ENCODE measurements at regions not wholly inside any gene's neighbourhood (a gene's known extent, or its start where the extent isn't known, plus 50 kb on each side); places are given as distances from the start of the nearest gene placed in this dataset.

DNA sequence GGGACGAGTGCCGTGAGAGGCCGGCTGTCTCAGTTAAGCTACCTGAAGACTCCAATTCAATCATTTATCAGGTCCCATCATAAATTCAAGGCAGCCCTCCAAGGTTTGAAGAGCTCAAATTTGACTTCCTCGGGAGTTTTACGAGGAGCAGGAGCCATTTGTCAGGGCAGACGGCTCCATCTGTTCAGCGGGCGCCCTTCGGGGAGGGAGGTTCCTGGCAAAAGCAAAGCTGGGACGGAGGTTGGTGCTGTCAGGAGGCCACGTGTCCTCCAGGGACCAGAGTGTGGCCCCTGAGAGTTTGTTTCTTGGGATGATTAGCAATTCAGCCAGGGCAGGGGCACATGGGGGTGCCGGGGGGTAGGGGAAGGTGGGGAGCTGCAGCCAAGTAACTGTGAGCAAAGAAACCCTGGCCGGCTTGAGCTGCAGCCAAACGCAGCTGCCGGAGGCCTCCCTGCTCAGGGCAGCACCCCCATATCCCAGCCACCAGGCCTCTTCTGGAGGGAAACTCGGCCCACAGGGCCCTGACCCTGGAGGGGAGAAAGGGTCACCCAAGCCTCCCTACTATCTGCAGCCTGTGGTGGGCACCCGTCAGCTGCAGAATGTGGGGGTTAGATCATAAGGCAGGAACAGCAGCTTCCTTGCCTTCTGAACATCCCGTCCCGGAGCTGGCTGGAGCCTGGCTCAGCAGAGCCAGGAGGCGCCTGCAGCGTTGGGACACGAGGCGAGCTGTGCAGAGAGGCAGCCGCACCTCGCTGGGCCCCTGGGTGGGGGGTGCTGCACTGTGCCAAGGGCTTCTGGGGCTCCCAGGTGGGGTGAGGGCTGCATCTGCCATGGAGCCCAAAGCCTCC is 63.6 kb upstream of the GATA5 start:
- Histone ChIP-seq H3K9me1 (ENCODE audit: insufficient read depth, low read length) (no peaks in the 10 kb centered on the region), H4K5ac (ENCODE audit: low read depth, low read length) (no peak overlapping the region), H3K4ac (ENCODE audit: low read depth, low read length) (no peak overlapping the region), H3K23ac (ENCODE audit: low read depth, low read length) (no peak overlapping the region), H2BK15ac (ENCODE audit: low read depth, low read length) (no peak overlapping the region), H3K79me1 (ENCODE audit: low read depth in 1 of 2, low read length in 2 of 2) (no peaks in the 10 kb centered on the region), H2AFZ (replicated peaks; ENCODE audit: low read length, poor library complexity) (no peak overlapping the region), H3K9ac (ENCODE audit: low read depth, low read length) (no peak overlapping the region), H4K91ac (ENCODE audit: insufficient read depth, low read depth, low read length) (no peak overlapping the region), H2AK5ac (ENCODE audit: low read depth, low read length) (no peak overlapping the region), H3K4me3 (ENCODE audit: insufficient read depth, low read depth, low read length) (no peak overlapping the region), H3K27me3 (ENCODE audit: control insufficient read depth, insufficient read depth, low read length) (peaks cover 40% of the 10 kb centered on the region), H4K20me1 (ENCODE audit: insufficient read depth, low read length) (no peaks in the 10 kb centered on the region), H2BK5ac (ENCODE audit: low read depth, low read length, poor library complexity, severe bottlenecking) (no peak overlapping the region), H3K36me3 (ENCODE audit: control insufficient read depth, insufficient read depth, low read length) (no peaks in the 10 kb centered on the region), H2BK120ac (ENCODE audit: low read depth, low read length) (no peak overlapping the region), H3K27ac (ENCODE audit: insufficient read depth, low read length) (no peak overlapping the region), H3K9me3 (ENCODE audit: control insufficient read depth, insufficient read depth, low read length) (no peaks in the 10 kb centered on the region), H3K4me2 (ENCODE audit: low read depth, low read length) (no peak overlapping the region), H2BK20ac (ENCODE audit: low read depth, low read length) (no peak overlapping the region), H2AK9ac (replicated peaks; ENCODE audit: low read depth, low read length, poor library complexity) (no peak overlapping the region), H3K56ac (ENCODE audit: extremely low read depth, insufficient read depth, low read length) (no peak overlapping the region), H3K14ac (replicated peaks; ENCODE audit: low read depth, low read length) (no peak overlapping the region), H3K4me1 (ENCODE audit: control insufficient read depth, insufficient read depth, low read length) (no peaks in the 10 kb centered on the region), H3K18ac (ENCODE audit: low read depth, low read length) (no peak overlapping the region), H4K8ac (ENCODE audit: low read depth in 2 of 2, low read length in 2 of 2) (no peak overlapping the region)
- ChIA-PET CTCF (no interaction called here), POLR2A (ENCODE audit: unreplicated experiment) (interaction anchor here (0.6 kb wide), 1 partner anchor 67 kb away, joined by 18 read pairs; no protein-coding TSS in a partner anchor)
- no TSS peak for BruUV-seq (replicated peaks)
- dilution Hi-C loops (cut with HindIII; ENCODE audit: low sequenced_read_pairs, unreplicated experiment): no loop called here
- DNase-seq (no peak), ATAC-seq (ENCODE audit: low read depth) (no peak)
- 13% methylated on average over 5 of the region's 25 CpGs; no CpG with 5 or more reads in 1 of the 2 experiments for WGBS, 2 experiments (ENCODE audit: extremely low coverage in 2 of 2, insufficient read length in 1 of 2)
- in situ Hi-C loops (cut with MboI; ENCODE audit: low sequenced_read_pairs): no loop called here
- intact Hi-C loops (cut with micrococcal nuclease): no loop called here
- TF ChIP-seq, protein P1, sequence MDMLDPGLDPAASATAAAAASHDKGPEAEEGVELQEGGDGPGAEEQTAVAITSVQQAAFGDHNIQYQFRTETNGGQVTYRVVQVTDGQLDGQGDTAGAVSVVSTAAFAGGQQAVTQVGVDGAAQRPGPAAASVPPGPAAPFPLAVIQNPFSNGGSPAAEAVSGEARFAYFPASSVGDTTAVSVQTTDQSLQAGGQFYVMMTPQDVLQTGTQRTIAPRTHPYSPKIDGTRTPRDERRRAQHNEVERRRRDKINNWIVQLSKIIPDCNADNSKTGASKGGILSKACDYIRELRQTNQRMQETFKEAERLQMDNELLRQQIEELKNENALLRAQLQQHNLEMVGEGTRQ (IDR thresholded peaks at IDR 0.05; ENCODE audit: low read depth, low read length): no peak
- TF ChIP-seq, protein P2, sequence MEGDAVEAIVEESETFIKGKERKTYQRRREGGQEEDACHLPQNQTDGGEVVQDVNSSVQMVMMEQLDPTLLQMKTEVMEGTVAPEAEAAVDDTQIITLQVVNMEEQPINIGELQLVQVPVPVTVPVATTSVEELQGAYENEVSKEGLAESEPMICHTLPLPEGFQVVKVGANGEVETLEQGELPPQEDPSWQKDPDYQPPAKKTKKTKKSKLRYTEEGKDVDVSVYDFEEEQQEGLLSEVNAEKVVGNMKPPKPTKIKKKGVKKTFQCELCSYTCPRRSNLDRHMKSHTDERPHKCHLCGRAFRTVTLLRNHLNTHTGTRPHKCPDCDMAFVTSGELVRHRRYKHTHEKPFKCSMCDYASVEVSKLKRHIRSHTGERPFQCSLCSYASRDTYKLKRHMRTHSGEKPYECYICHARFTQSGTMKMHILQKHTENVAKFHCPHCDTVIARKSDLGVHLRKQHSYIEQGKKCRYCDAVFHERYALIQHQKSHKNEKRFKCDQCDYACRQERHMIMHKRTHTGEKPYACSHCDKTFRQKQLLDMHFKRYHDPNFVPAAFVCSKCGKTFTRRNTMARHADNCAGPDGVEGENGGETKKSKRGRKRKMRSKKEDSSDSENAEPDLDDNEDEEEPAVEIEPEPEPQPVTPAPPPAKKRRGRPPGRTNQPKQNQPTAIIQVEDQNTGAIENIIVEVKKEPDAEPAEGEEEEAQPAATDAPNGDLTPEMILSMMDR (conservative IDR thresholded peaks at IDR 0.05; ENCODE audit: low read depth, low read length): no peak
- TF ChIP-seq MAZ (IDR thresholded peaks at IDR 0.05; ENCODE audit: borderline replicate concordance, low read depth, low read length) (no peak), SMC3 (IDR thresholded peaks at IDR 0.05; ENCODE audit: low read depth, low read length) (no peak), RAD21 (IDR thresholded peaks at IDR 0.05; ENCODE audit: low read length) (no peak), RCOR1 (IDR thresholded peaks at IDR 0.05; ENCODE audit: insufficient replicate concordance, low read length) (no peak), MXI1 (IDR thresholded peaks at IDR 0.05; ENCODE audit: borderline replicate concordance, low read depth, low read length) (no peak), CHD1 (IDR thresholded peaks at IDR 0.05; ENCODE audit: low read depth, low read length) (no peak), NFE2L2 (IDR thresholded peaks at IDR 0.05; ENCODE audit: low read depth, low read length) (no peak), RFX5 (IDR thresholded peaks at IDR 0.05; ENCODE audit: low read depth, low read length) (no peak), FOS (IDR thresholded peaks at IDR 0.05; ENCODE audit: low read depth, low read length) (no peak), POLR2A (IDR thresholded peaks at IDR 0.05; ENCODE audit: low read depth, low read length) (no peak), MAFK (IDR thresholded peaks at IDR 0.05; ENCODE audit: low read depth, low read length) (no peak), BHLHE40 (IDR thresholded peaks at IDR 0.05; ENCODE audit: low read depth, low read length) (no peak), CEBPB (IDR thresholded peaks at IDR 0.05; ENCODE audit: low read depth, low read length) (no peak)
- TF ChIP-seq, protein P3, sequence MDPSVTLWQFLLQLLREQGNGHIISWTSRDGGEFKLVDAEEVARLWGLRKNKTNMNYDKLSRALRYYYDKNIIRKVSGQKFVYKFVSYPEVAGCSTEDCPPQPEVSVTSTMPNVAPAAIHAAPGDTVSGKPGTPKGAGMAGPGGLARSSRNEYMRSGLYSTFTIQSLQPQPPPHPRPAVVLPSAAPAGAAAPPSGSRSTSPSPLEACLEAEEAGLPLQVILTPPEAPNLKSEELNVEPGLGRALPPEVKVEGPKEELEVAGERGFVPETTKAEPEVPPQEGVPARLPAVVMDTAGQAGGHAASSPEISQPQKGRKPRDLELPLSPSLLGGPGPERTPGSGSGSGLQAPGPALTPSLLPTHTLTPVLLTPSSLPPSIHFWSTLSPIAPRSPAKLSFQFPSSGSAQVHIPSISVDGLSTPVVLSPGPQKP (IDR thresholded peaks at IDR 0.05; ENCODE audit: borderline replicate concordance, low read depth, low read length): no peak

Measured in IMR-90 (cell line).